Renal cortex interstitium (tissue), 11 donors: ENCODE measurements at regions not wholly inside any gene's neighbourhood (a gene's known extent, or its start where the extent isn't known, plus 50 kb on each side); places are given as distances from the start of the nearest gene placed in this dataset.
"Not testable (repeated sequence)": the region's sequence is repeated elsewhere in the genome, so short reads cannot be mapped to it uniquely, and the experiment has no call there.

Experiments used
- DNase-seq, 11 donors: peaks; one replicate each; pipeline ENCODE4 v3.0.0-alpha.2; 2013; ENCODE audit warnings: low read depth in 9 of 11, low spot score in 4 of 11; ENCODE audit errors: extremely low read depth in 1 of 11

DNA sequence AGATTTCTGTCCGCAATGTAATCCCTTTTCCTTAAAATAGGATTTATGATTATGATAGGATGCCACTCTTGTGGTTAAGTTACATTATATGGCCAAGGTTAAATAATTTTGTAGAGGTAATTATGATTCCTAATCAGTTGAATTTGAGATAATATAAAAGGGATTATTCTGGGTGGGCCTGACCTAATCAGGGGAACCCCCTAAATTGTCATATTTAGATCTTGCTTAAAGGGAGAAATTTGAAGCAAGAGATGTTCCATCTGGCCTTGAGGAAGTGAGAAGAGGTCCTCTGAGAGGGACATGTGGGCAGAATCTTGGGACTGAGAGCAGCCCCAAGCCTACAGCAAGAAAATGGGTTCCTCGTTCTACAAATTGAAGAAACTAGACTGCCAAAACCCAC, 1550.1 kb upstream of the TENM4 start:
- no peak for DNase-seq

DNA sequence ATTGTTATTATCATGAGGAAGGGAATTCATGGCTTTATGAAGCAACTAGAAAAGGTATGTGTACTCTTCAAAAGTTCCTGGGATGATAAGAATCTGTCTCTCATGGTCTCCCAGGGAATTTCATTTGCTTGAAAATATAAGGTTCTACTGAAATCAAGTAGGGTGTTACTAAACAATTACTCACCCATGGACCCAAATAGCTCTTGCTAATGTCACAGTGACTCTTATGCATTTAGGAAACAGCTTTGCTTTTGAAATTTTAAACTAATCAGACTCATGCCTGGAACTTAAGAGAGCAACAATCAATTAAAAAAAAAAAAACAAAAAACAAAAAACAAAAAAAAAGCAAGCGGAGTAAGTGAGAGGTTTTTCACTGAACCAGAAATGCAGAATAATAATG, 1546.3 kb upstream of the TENM4 start:
- DNase-seq: no peak

DNA sequence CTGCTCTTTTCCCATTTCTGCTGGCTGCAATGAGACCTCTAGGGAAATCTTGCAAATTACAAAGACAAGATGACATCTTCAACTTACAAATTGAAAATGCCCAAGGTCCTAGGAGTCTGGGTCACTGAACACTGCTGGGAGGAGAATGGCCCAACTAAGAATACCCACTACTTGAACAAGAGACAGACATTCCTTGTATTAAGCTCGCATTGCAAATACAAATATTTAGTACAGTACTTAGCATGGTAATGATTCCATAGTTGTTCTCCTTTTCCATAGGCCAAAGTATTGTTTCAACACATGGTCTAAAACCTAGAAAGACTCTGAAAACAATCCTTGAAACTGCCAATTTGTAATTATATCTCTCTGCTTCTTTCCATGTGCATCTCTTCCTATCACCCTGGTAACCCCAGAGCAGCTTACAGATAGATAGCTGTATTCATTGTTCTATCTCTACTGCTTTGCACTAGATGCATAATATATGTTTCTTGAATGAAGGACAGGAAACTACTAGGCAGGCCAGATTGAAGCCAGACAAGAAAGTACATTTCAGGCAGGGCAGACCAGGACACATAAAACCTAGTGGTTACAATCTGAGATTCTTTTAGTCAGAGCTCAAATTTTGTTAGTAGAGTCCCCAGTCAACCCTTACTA, 1545.7 kb upstream of the TENM4 start:
- DNase-seq: no peak

DNA sequence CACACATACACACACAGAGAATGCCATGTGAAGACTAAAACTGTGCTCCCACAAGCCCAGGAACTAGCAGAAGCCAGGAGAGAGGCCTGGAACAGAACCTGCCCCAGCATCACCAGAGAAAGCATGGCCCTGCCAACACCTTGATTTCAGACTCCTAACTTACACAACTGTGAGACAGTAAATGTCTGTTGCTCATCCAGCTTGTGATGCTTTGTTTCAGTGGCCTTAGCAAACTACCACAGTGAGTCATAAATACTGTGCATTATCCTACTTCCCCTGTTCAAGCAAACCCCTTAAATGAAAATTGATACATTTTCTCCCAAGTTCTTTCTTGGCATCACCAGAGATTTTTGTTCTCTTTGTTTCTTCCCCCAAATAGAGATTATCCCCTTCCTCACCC, 1539.4 kb upstream of the TENM4 start:
- DNase-seq: no peak

DNA sequence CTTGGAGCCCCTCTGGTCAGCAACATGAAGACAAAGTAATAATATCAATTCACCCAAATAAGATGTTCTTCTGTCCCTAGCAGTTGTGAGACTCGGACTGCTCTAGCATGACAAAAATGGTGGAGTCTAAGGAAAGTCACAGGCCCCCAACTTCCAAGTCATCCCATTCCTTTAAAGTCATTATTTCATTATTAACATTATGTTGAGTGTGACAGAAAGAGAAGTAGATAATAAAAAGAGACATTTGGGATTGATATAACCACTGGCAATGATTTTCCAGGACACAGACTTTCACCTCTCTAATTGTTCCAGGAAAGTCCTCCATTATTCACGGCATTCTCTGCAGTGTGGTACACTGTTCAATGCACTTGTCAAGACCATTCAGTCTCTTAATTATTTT, 1533.0 kb upstream of the TENM4 start:
- no peak for DNase-seq

DNA sequence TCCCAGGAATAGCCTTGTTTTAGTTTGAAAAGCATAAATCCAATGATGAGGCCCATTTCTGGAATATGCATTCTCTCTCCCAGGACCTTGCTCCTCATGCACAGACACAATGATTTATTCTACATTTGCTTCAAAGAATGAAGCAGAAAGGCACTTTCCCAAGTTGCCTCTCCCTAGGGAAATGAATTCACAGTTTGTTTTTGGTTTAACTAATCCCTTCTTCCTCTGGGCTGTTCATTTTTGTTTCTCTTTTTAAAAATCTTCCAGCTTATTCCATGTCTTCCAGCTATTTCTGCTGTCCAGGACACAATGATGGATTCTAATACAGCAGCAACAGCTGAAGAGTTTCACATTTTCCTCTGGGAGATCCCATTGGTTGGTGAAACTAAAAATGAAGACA, 1529.2 kb upstream of the TENM4 start:
- DNase-seq: no peak

DNA sequence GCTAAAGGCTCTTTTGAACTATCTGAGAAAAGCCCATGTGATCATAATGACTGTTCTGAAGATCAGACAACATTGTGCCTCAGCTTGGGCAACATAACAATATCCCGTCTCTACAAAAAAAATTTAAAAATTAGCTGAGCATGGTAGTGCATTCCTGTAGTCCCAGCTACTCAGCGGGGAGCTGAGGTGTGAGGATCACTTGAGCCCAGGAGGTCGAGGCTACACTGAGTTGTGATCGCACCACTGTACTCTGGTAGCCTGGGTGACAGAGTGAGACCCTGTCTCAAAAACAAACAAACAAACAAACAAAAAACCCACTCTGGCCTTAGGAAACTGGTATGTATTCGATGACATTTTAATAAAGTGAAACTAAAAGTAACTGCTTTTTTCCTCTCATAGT, 1526.8 kb upstream of the TENM4 start:
- DNase-seq: no peak

DNA sequence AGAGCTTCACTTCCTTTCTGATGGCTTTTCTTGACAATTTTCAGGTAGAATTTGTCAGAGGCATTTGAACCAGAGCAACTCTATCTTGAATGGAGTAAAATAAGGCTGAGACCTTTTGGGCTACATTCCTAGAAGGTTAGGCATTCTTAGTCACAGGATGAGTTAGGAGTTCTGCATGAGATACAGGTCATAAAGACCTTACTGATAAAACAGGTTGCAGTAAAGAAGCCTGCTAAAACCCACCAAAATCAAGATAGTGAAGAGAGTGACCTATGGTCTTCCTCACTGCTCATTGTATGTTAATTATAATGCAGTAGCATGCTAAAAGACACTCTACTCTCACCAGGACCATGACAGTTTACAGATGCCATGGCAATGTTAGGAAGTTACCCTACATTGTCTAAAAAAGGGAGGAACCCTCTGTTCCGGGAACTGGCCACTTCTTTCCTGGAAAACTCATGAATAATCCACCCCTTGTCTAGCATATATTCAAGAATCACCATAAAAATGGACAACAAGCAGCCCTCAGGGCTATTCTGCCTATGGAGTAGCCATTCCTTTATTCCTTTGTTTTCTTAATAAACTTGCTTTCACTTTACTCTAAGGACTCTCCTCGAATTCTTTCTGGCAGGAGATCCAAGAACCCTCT, 1519.7 kb upstream of the TENM4 start:
- no peak for DNase-seq

DNA sequence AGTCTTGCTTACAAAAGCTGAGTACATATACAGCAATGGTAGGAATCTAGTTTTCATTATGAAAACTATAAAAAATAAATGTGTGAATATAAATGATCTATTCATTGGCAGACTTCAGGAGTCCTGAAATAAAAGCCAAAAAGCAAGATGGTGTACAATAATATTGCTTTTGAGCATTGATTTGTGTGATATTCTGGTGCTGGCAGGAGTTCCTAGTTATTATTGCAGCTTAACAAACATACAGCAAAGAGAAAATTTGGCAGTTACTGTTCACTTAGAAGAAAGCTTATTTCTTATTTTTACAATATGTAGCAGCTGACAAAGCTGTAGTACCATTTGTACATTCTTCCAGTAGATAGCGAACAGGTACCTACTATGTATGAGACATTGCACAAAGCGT, 1518.9 kb upstream of the TENM4 start:
- no peak for DNase-seq

DNA sequence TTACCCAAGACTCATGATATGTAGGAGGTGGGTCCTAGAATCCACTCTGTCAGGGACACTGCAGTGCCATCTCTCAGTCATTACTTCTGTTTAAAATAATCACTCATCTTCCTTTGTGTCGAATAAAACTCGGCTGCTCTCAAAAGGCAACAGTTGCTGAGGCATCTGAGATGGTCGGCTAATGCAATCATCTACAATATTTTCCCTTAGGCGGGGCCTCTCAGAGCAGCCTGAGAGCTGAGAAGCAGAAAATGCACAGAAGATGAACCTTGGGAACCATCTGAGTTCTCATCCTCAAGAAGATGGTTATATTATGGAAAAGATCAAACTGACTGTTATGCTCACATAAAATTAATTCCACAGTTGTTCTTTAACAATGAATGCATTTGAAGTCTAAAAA, 1518.2 kb upstream of the TENM4 start:
- no peak for DNase-seq

DNA sequence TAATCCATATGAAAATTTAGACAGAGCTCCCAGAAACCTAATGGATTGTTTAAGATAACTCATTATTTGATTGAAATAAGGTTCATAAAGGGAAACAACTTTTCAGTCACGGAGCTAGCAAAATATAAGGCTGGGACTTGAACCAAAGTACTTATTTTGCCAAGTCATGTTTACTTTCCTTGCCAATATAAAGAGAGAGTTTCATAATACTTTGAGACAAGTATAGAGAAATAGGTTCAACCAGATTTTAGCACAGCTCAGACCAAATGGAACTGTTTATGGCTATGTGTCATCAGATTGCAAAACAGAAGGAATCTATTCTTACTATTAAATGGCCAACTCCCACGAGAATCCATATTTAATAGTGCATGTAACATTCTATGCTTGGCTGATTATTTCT, 1517.5 kb upstream of the TENM4 start:
- peak in 1 of 11 donors; percentile 6 for DNase-seq

DNA sequence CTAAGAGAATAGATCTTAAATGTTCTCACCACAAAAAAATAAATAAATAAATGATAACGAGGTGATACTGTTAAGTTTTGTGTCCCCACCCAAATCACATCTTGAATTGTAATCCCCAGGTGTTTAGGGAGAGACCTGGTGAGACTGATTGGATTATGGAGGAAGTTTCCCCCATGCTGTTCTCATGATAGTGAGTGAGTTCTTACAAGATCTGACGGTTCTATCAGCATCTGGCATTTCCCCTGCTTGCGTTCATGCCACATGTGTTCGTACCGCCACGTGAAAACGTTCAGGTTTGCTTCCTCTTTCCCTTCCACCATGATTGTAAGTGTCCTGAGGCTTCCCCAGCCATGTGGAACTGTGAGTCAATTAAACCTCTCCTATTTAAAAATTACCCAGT, 1514.8 kb upstream of the TENM4 start:
- no peak for DNase-seq

DNA sequence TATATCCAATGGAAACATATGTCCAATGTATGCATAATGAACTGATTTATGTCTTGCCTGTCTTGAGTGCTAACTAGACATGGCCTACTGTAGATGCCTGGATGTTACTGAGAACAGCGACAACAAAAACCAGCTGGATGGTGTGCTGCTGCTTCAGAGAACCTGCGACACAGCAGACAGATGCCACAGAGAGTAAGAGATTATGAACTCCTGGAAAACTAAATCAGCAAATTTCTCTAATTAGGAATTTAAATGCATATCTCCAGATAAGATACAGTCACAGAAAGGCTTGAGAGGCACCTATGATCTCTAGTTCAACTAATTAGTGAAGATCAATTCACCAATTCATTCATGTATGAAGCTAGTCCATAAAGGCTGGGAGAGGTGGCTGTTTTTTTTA, 1508.0 kb upstream of the TENM4 start:
- DNase-seq: no peak

DNA sequence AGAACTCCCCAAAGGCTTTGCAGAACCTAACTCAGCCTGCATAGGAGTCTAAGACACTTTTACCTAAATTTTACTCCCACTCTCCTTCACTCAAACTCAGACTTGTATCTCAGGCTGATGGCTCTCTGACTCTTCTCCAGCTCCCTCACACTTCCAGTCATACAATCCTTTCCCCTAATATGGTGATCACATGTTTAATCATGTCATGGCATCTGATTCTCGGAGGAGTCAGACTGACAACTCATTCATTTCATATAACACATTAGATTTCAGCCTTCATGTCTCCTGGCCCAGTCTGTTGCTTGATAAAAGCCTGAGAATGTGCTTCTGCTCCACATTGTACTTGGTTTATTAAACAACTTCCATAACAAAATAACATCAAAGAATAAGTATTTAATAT, 1503.9 kb upstream of the TENM4 start:
- DNase-seq: no peak

DNA sequence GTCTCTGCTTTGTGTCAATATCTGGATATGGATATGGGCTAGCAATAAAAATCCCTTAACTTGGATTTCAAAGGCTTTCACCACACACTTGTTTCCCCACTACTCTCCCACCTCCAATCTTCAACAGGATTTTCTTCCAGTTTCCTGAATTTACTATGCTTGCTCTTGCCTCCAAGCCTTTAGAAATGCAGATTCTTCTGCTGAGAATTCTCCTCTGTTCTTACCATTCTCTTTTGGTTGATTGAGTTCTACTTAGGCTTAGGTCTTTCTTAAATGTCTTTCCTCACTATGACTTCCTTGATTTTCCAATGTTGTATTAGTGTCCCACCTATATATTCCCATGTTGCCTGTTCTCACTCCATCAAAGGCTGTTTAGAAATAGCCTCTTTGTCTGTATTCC, 1502.4 kb upstream of the TENM4 start:
- no peak for DNase-seq

DNA sequence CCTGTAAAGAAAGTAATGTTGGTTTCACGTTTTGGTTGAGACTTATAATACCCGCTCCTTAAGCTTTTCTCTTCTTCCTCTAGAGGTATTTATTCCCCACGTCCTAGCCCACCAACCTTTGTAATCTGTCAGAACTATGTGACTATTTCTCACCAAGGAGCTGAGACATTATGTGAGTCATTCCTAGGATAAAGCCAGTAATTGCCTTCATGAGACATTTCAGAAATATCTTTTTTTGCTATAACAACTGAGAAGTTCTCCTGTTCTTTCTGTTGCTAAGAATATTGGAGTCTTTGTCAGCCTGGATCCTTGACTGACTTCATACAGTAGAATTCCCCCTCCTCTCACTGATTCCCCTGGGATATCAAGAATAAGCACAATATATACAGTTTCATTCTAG, 1497.0 kb upstream of the TENM4 start:
- DNase-seq: no peak

DNA sequence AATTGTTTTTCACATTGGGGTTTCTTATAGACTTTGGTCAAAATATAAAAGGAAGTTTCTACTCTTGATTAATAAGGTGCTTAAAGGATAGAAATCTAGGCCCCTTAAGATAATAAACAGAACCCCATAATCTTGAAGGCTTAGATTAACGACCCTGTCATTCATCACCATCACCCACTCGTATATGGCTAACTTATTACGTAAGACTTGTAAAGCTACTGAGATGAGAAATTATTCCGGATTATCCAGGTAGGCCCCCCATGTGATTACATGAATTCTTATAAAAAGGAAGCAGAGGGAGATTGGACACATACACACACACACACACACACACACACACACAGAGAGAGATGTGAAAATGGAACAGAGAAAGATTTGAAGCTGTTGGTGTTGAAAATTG, 1489.2 kb upstream of the TENM4 start:
- DNase-seq: no peak

DNA sequence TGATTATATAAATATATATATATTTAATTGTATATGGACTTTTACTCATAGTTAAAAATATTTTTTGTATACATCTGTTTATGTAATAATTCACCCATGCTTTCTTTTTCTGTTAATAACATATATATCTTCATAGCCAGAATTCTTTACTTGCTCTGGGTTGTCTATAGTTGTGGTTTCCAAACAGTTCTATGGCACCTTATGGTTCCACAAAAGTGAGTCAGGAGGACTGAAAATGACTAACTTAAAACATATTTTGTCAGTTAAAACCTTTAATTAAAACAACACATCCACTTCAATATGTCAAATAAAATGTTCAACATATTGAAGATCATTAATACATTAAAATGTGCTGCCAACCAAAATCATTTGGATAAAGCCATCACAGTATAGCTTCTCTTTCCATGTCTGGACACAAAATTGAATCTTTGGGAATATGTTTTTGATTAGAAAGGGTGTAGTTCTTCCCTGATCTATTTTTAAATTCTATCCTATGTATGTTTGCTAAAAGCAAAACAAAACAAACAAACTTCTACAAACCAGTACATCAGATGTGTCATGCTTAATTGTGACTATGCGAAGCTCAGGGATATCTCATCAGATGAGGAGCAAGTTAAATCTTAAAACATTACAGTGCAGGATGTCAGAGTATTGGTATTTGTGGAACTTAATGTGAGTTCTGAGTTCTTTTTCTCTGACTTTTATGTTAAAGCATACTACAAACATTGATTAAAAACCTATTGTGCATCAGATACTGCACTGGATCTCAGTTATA, 1488.4 kb upstream of the TENM4 start:
- no peak for DNase-seq

DNA sequence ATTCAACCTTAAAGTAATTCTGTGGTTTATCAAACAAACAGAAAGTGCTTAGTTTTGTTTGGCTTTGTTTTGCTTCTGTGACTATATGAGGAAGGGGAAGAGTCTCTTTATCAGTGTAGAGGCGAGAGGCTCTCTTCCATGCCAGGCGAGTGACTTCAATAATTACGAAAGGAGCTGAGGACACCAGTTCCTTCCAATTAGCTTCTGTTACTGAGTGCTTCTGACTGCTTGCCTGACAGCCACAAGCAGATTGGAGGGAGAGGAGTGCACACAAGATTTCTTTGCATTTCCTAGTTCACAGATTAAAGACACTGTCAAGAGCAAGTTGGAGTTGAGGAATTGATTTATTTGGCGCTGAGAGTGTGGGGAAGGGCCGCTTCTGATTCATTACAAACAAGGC, 1484.5 kb upstream of the TENM4 start:
- no peak for DNase-seq

DNA sequence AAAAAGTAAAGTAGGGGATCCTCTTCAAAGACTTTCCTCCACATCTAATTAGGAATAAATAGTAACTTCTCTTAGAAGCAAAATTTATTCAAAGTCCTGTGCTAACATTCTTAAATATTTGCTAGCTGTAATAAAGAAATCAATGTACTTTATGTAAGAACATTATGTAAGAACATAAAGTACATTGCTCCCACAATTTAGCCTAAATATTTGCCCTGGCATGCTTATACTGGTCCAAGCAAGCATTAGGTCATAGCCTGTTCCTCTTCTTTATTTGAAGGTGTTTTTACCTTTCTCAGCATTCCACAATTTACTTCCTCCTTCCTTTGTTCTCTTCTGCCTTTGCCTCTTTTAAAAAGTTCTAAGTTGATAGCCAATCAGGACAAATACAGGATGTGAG, 1480.5 kb upstream of the TENM4 start:
- DNase-seq: not testable (repeated sequence)
